GM18507 (cell line): ENCODE measurements at regions not wholly inside any gene's neighbourhood (a gene's known extent, or its start where the extent isn't known, plus 50 kb on each side); places are given as distances from the start of the nearest gene placed in this dataset.
"Not testable (repeated sequence)": the region's sequence is repeated elsewhere in the genome, so short reads cannot be mapped to it uniquely, and the experiment has no call there.

ENCODE experiments used
- DNase-seq: peaks from one replicate; pipeline ENCODE4 v3.0.0; 2011; ENCODE audit warnings: low read depth; ENCODE audit not compliant: insufficient read length; ENCODE audit errors: extremely low spot score
- FAIRE-seq: peaks from 2 replicates; lab custom pipeline; 2011; peaks lifted over from hg19 to GRCh38; lab: Jason Lieb, UNC

GRCh38 chr4:123024710-123025109, 102.3 kb upstream of the NUDT6 start:
- no peak for DNase-seq
- FAIRE-seq: no peak

GRCh38 chr4:123025398-123025797, 103.0 kb upstream of the NUDT6 start:
- FAIRE-seq: peak; percentile 48
- DNase-seq: no peak

- FAIRE-seq: not testable (repeated sequence)
Observed at GRCh38 chr4:123026015-123026414, 103.6 kb upstream of the NUDT6 start.

GRCh38 chr4:123031664-123032063, 109.3 kb upstream of the NUDT6 start:
- DNase-seq: no peak
- no peak for FAIRE-seq

More at GRCh38 chr4:123026015-123026414, 103.6 kb upstream of the NUDT6 start:
- not testable (repeated sequence) for DNase-seq

GRCh38 chr4:123034023-123034422, 111.6 kb upstream of the NUDT6 start:
- DNase-seq (no peak), FAIRE-seq (no peak)

DNA sequence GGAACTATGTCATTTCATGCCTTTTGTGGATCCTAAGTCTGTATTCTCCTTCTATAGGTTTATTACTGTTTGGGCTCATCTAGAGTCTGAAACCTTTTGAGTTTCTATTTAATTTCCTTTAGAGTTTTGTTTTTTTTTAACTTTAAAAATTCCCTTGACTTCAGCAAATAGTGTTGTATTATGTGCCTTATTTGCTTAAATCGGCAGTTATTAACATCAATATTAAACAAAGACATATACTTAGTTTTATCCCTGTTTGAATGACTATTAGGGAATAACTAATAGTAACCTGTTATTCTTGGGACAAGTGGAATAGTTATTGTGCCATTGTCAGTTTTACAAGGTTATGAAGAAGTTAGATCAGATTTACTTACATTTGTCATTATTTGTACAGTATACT, 112.8 kb upstream of the NUDT6 start:
- DNase-seq (no peak), FAIRE-seq (no peak)

GRCh38 chr4:123037804-123038203, 115.4 kb upstream of the NUDT6 start:
- FAIRE-seq (no peak), DNase-seq (no peak)

DNA sequence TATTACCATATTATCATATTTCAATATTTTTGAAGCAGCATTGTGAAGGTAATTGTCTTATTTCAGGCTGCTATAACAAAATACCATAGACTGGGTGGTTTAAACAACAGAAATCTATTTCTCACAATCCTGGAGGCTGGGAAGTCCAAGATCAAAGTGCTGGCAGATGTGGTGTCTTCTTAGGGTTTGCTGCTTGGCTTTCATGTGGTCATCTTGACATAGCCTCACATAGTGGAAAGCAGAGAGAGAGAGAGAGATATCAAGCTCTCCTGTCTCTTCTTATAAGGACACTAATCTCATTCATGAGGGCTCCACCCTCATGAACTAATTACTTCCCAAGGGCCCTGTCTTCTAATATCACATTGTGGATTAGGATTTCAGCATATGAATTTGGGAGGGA, 119.7 kb upstream of the NUDT6 start:
- DNase-seq (no peak), FAIRE-seq (no peak)

DNA sequence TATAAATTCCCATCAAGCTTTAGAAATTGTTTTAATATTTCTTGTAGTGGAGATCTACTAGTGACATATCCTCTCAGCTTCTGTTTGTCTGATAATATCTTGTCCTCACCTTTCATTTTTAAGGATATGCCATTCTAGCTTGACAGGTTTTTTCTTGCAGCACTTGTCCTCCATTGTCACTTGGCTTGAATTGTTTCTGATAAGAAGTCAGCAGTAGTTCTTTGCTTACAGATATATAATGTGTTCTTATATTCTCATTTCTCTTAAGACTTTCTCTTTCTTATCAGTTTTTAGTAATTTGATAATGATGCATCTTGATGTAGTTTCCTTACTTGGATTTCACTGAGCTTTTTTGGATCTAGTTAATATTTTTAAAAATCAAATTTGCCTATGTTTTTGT, 120.6 kb upstream of the NUDT6 start:
- no peak for FAIRE-seq
- no peak for DNase-seq

DNA sequence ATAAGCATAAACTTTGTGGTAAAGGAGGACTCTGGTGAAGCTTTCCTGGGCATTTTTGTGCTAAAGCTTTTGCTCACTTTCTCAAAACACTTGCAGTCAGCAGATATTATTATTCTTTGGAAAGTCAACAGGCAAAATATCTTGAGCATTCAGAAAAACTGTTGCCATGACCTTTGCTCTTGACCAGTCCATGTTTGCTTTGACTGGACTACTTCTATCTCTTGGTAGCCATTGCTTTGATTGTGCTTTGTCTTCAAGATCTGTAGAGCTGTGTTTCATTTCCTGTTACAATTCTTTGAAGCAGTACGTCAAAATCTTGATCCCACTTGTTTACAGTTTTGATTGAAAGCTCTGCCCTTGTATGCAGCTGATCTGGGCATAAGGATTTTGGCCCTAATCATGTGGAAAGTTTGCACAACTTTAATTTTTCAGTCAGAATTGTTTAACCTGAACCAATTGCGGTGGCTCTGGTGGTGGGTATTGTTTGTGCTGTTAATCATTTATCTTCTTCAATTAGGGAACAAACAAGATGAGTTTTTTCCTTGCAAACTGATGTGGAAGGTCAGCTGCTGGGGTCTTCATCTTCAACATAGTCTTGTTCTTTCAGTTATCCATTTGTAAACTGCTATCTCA, 121.5 kb upstream of the NUDT6 start:
- FAIRE-seq (no peak), DNase-seq (no peak)

- no peak for FAIRE-seq
Observed at GRCh38 chr4:123046096-123046495, 123.7 kb upstream of the NUDT6 start.

DNA sequence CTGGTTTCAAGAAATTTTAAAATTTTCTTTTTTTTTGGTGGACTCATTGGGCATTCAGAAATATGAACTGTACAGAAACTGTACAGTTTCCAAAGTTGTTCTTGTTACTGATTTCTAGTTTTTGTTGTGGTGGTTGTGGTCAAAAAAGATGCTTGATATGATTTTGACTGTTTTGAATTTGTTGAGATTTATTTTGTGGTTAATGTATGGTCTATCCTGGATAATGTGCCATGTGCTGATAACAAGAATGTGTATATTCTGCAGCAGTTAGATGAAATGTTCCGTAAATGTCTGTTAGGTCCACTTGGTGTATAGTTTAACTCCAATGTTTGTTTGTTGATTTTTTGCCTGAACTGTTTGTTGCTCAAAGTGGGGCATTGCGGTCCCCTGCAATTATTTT, 127.6 kb upstream of the NUDT6 start:
- FAIRE-seq: no peak
- no peak for DNase-seq

More at GRCh38 chr4:123046096-123046495, 123.7 kb upstream of the NUDT6 start:
- no peak for DNase-seq

DNA sequence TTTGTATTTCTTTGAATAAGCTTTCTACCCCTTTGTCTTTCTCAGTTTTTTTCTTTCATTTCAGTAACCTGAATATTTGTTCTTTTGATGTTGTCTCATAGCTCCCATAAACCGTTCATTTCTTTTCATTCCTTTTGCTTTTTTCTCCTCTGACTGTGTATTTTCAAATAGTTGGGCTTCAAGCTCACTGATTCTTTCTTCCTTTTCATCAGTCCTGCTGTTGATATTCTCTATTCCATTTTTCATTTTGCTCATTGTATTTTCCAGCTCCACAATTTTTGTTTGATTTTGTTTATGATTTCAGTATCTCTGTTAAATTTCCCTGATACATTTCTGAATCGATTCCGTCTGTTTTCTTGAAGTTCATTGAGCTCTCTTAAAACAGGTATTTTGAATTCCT, 129.6 kb upstream of the NUDT6 start:
- FAIRE-seq: no peak
- no peak for DNase-seq

DNA sequence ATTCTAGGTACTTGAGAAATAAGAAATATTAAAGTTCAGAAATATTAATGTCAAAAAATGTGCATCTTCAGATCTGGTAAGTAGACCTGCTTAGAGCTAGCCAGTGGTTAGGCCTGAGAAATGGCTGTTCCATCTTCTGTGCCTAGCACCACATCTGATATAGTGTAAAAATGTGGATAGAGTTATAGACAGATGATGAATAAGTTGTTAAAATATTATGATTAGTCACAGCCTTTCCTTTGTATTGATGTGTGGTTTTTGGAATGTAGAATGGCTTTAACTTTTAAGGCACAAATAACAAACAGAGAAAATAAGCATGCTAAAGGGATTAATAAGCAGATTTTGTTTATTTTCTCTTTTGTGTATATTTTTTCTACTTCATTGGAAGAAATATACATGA, 133.5 kb upstream of the NUDT6 start:
- DNase-seq: no peak
- FAIRE-seq: no peak

GRCh38 chr4:123060039-123060770, 137.8 kb upstream of the NUDT6 start:
- no peak for DNase-seq
- no peak for FAIRE-seq

DNA sequence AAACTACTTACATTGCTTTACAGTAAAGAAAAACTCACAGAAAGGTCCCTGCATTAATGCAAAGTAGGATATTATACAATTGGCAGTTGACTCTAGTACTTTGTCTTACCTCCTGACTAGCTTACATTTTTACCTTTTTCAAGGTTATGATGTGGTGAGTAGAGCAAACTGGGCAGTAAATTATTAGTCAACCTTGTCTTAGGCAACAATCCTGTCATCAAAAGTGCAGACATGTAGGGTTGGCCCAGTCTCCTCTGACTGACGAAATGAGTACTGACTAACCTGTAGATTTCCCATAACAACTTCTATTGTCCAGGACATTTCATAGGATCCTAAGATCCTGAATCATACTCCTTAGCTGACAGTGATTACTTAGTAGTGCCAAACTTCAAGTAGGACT, 142.0 kb upstream of the NUDT6 start:
- DNase-seq (no peak), FAIRE-seq (no peak)

DNA sequence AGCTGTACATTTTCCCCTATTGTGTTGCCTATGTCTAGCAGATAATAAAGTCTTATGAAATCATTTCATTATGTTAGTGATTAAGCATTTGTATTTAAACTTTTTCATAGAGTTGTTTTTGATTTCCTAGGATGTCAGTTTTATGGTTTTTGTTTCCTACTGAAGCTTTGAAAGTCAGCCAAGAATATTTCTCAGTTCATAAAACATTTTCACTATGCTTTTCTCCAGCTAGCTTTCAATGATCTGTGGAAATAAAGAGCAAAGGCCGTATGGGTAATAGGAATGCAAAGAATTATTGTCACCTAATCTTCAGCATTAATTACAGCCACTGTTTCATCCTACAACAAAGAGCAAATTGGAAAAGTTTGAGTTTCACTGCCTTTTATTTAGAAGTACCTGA, 145.7 kb upstream of the NUDT6 start:
- DNase-seq (no peak), FAIRE-seq (no peak)

GRCh38 chr4:123072060-123072459, 149.7 kb upstream of the NUDT6 start:
- FAIRE-seq (no peak), DNase-seq (no peak)

- FAIRE-seq (no peak), DNase-seq (no peak)
Observed at GRCh38 chr4:123073650-123074049, 151.3 kb upstream of the NUDT6 start.

- DNase-seq (no peak), FAIRE-seq (no peak)
Observed at GRCh38 chr4:123077330-123077729, 154.9 kb upstream of the NUDT6 start.

DNA sequence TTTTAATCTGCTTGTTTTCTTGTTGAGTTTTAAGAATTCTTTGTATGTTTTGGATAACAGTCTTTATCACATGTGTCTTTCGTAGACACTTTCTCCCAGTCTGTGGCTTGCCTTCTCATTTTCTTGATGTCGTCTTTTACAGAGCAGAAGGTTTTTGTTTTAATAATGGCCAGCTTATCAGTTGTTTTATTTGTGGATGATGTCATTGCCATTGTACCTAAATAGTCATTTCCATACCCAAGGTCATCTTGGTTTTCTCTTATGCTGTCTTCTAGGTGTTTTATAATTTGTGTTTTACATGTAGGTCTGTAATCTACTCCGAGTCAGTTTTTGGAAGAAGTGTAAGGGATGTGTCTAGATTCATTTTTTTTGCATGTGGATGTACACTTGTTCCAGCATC, 159.6 kb upstream of the NUDT6 start:
- FAIRE-seq (peak; percentile 5), DNase-seq (no peak)
